ENCODE measurements at regions not wholly inside any gene's neighbourhood (a gene's known extent, or its start where the extent isn't known, plus 50 kb on each side); places are given as distances from the start of the nearest gene placed in this dataset.

DNA sequence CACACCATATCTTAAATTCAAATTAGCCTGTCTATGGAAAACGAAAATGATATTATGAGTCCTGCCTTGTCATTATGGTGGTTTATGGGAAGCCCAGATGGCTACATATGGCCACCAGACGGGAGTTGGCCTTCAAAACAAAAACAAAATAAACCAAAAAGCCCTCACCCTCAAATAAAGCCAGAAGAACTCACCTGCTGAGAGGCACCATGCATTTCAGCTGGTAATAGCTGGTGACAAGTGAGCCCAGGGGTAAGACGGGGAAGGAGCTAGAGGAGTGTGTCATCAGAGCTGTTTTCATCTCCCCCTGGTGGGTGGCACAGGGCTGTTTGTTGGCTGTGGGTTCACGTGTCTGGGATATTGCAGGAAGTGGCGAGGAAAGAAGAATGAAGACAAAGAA lies 152.9 kb downstream of the EFNB2 start:
- DNase-seq (ENCODE audit: low read depth): no peak

- DNase-seq (ENCODE audit: low read depth): no peak
These were observed 154.4 kb downstream of the EFNB2 start for GRCh38 chr13:106381091-106381490.

- no peak for DNase-seq (ENCODE audit: low read depth)
These were observed 157.4 kb downstream of the EFNB2 start for GRCh38 chr13:106377931-106378662.

- no peak for DNase-seq (ENCODE audit: low read depth)
These were observed 158.1 kb downstream of the EFNB2 start for GRCh38 chr13:106377341-106377740.

DNA sequence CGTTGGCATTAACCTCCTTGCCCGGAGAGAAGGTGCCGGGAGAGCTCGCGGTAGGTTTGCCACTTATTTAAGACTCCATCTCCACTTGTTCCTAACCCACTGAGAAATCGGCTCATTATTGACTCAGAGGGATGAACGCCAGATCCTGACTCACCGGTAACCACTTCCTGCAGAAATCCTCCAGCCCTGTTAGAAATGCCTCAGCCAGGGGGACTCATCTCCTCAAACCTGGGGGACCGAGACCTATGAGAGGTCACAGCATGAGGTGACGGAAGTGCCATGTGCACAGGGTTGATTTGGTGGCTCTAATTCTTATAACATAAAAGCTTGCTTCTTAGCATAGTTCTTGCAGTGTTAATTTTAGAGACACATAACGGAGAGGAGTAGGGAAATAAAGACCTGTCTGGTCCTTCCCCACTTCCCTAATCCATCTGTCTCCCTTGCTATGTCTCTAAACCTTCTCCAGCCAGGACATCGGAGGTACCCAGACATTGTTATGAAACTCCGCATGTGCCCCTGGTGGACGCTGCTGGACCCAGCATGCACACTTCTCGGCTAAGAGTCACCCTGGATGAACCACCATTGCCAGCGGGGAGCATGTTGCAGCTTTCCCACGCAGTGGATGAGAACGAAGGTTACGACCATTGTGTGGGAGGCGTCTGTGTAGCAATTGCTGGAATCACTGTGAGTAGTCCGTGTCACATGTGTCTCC lies 158.9 kb downstream of the EFNB2 start:
- DNase-seq (ENCODE audit: low read depth): no peak

DNA sequence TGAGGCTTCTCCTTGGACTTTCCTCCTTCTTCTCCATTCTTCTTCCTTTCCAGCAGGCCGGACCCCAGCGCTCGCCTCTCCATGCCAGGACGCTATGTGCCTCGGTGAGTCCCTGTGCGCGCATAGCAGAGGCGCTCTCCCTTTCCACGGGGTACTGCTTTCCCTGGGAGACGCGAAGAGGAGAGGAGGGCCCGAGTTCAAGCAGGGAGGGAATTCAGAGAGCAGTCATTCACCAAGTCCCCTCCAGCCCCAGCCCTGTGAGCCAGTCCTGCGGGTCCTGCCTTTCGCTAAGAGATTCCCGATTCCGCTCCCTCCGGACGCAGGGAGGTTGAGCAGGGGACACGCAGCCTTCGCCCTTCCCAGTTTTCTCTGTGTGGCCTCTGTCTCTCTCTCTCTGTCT lies 160.4 kb downstream of the EFNB2 start:
- DNase-seq (ENCODE audit: low read depth): no peak

GRCh38 chr13:106374631-106375030 lies 160.8 kb downstream of the EFNB2 start:
- no peak for DNase-seq (ENCODE audit: low read depth)

GRCh38 chr13:106373989-106374572 lies 161.4 kb downstream of the EFNB2 start:
- DNase-seq (ENCODE audit: low read depth): no peak

- no peak for DNase-seq (ENCODE audit: low read depth)
These were observed 162.0 kb downstream of the EFNB2 start for GRCh38 chr13:106373304-106373988.

DNA sequence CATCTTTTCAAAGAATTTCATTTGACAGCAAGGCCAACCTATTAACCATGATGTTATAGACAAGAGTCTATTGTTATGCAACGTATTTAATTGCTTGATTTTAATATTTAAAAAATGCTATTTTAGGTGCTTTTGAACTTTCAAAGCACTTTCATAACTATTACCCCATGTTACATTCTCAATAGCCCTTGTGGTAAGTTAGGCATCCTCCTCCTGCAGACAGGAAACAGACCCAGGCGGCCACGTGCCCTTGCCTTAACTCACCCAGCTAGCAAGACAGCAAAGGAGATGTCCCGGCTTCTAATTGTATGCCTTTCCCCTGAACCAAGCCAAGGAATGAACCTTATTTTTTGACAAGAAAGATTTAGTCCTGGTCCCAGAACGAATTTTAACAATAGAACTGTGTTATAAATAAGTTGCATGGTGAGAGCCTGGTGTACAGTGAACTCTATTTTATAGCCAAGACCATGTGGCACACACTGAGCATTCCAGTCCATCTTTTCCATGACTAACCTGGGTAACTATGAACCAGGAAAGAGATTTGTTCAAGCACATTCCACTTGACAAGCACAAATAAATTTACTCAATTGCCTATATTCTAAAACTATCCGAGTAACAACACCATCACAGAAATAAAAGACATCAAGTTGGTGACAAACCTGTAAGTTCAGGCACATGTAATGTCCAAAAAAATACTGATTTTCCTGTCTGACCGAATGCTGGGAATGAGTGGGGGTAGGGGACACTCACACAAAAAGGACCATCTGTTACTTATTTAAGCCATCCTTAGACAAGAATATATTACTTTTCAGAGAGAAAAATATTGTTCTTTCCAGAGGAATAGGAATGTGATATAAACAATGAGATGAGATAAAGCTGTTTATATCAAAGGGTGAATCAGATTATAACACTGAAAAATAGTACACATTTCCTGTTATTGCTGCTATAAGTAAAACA lies 163.0 kb downstream of the EFNB2 start:
- no peak for DNase-seq (ENCODE audit: low read depth)

DNA sequence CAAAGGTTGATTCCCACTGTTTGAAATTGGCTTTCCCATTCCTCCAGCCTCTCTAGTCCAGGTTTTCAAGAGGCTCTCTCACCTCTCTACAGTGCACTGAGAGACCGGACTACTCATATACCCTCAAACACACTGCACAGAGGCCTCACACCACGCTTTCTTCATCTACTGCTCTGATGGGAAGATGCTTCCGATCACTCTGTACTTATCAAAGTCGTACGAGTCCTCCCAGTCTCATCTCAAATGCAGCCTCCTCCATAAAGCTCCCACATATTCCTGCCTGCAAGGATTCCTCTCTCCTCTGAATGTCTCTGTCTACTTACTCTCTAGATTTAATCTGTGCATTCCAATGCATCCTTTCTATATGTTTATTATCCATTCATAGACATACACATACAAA lies 164.4 kb downstream of the EFNB2 start:
- DNase-seq (ENCODE audit: low read depth): no peak

DNA sequence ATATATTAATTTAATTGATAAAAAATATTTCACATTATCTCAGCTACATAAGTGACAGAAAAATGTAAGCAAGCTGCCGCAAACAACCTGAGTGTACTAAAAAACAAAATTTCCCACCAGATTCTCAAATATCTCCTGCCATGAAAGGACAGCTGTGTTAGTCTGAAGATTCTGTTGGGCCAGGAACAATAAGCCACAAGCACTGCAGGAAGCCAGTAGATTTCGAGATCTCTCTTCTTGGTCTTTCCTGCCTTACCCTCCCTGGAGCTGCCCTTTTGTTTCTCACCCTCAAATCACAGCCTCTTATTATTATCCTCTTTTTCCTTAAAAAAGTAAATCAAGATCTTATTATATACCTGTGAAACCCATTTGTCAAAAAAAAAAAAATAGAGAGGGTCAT lies 165.6 kb downstream of the EFNB2 start:
- DNase-seq (ENCODE audit: low read depth): no peak

GRCh38 chr13:106369091-106369490 lies 166.4 kb downstream of the EFNB2 start:
- DNase-seq (ENCODE audit: low read depth): no peak

- DNase-seq (ENCODE audit: low read depth): no peak
These were observed 168.0 kb downstream of the EFNB2 start for GRCh38 chr13:106367361-106367971.

DNA sequence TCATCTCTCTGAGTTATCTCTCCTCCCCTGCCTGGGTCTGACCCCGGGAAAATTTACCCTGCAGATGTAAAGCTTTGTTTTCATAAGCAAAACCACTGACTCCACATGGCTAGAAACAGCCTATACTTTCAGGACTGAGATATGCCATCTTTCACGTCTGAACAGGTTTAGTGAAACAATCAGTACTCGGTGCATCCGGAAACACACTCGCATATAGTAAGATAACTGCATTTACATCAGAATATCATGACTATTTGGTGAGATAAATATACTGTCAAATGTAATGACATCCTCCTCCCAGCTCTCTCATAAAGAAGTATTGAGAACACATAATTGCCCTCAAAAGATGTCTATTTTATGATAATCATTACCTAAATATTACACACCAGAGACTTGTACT lies 172.8 kb downstream of the EFNB2 start:
- no peak for DNase-seq (ENCODE audit: low read depth)

GRCh38 chr13:106361621-106362020 lies 173.8 kb downstream of the EFNB2 start:
- no peak for DNase-seq (ENCODE audit: low read depth)

- DNase-seq (ENCODE audit: low read depth): no peak
These were observed 178.3 kb downstream of the EFNB2 start for GRCh38 chr13:106357198-106357597.

- DNase-seq (ENCODE audit: low read depth): no peak
These were observed 179.6 kb downstream of the EFNB2 start for GRCh38 chr13:106355866-106356265.

DNA sequence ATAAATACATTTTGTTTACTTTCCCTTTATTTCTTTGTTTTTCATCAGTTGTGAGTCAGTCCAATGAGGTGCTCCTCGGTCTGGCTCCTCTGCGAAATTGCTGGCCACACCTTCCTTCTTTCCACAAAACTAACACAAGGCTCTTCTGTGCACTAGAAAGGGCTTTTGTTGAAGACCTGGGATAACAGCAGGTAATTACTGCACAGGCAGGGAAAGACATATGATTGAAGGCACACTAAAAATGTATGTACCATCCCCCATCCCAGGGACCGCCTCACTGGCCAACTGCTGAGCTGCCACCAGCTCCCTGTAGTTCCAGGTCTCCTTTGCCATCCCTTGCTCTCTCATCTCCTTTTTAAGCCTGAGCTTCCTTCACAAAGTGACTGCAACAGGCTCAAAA lies 180.5 kb downstream of the EFNB2 start:
- DNase-seq (ENCODE audit: low read depth): no peak

DNA sequence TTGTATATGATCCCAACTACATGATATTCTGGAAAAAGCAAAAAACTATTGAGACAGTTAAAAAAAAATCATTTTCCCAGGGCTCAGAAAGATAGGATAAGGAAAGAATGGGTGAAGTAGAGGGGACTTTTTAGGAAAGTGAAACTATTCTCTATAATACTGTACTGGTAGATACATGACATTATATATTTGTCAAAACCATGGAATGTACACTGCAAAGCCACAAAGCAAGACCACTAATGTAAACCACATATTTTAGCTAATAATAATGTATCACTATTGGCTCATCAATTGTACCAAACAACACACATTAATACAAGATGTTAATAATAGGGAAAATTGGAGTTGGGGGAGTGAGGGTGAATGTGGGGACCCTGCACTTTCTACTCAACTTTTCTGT lies 182.6 kb downstream of the EFNB2 start:
- no peak for DNase-seq (ENCODE audit: low read depth)

GRCh38 chr13:106351251-106351650 lies 184.2 kb downstream of the EFNB2 start:
- no peak for DNase-seq (ENCODE audit: low read depth)

Measured in stimulated activated CD4-positive, alpha-beta T cell treated with anti-CD3 and anti-CD28 coated beads, Interleukin-2, amount 100 ng/mL, for 4 hours (primary cell).